ENCODE measurements at regions not wholly inside any gene's neighbourhood (a gene's known extent, or its start where the extent isn't known, plus 50 kb on each side); places are given as distances from the start of the nearest gene placed in this dataset.

- no TSS peak for BruUV-seq (replicated peaks)
- Histone ChIP-seq H3K27ac (ENCODE audit: low read depth, low read length, poor library complexity, severe bottlenecking) (peak overlapping the region; percentile 76), H3K27me3 (replicated peaks; ENCODE audit: insufficient read depth, low read depth, low read length, poor library complexity) (no peaks in the 10 kb centered on the region), H3K4me1 (ENCODE audit: insufficient read depth, low read length, poor library complexity, severe bottlenecking) (peaks cover 97% of the 10 kb centered on the region), H3K4me3 (ENCODE audit: low read depth, low read length, poor library complexity, severe bottlenecking) (no peak overlapping the region), H3K9me3 (ENCODE audit: low read depth, low read length, poor library complexity, severe bottlenecking) (no peaks in the 10 kb centered on the region), H3K36me3 (ENCODE audit: insufficient read depth, low read length, poor library complexity, severe bottlenecking) (peaks cover 82% of the 10 kb centered on the region)
- TF ChIP-seq, protein P1, sequence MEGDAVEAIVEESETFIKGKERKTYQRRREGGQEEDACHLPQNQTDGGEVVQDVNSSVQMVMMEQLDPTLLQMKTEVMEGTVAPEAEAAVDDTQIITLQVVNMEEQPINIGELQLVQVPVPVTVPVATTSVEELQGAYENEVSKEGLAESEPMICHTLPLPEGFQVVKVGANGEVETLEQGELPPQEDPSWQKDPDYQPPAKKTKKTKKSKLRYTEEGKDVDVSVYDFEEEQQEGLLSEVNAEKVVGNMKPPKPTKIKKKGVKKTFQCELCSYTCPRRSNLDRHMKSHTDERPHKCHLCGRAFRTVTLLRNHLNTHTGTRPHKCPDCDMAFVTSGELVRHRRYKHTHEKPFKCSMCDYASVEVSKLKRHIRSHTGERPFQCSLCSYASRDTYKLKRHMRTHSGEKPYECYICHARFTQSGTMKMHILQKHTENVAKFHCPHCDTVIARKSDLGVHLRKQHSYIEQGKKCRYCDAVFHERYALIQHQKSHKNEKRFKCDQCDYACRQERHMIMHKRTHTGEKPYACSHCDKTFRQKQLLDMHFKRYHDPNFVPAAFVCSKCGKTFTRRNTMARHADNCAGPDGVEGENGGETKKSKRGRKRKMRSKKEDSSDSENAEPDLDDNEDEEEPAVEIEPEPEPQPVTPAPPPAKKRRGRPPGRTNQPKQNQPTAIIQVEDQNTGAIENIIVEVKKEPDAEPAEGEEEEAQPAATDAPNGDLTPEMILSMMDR (conservative IDR thresholded peaks at IDR 0.05; ENCODE audit: low read depth, low read length): no peak
- TF ChIP-seq EZH2 (IDR thresholded peaks at IDR 0.05; ENCODE audit: borderline replicate concordance, low read depth, low read length, poor library complexity, severe bottlenecking): no peak
- ChIA-PET POLR2A (ENCODE audit: low non-redundant PET) (no interaction called here), CTCF (no interaction called here)
- no peak for DNase-seq (ENCODE audit: low spot score)
- intact Hi-C loops (cut with micrococcal nuclease; ENCODE audit: unreplicated experiment): no loop called here
Observed at GRCh38 chr7:130883928-130884327, 149.9 kb upstream of the KLF14 start.

DNA sequence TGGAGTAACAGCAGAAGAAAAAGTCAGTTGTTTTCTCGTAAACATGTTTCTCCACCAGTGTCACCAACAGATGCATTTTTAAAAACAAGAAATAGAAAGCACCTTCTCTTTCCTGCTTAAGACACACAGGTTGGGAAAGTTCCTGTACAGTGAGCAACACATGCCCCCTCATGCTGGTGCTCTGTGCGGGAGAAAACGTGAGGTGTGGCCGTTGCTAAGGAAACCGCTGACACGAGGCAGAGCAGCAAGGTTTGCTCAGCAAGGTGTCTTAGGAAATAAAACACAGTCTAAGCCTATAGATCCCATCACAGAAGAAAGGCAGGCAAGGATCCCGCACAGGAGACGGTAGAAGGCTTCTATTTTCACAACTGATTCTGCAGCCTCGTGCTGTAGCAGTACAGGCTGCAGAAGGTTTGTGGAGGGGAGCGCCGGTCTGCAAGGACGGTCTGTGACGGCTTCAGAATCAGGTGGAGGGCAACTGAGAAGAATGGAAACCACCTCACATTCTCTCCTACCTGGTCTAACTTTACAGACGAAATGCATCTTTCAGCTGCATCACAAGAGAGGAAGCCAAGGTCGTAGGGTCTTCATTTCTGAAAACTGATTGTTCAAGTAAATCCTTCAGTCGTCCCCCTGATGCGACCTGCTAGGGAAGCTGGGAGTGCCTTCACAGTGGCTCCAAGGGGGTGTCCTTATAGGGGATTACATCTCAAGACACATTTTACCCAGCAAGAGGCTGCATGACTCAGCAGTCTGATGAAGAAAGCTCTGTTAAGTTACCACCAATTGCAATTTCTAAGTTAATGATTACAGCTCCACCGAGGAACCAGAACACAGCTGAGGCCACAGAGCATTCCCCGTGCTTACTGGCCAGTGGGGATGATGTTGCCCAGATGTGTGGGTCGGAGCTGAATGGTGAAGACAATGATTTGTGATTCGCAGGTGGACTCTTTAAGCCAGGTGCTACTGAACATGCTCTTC, 150.7 kb upstream of the KLF14 start:
- no peak overlapping the region for H3K4me3 ChIP-seq (ENCODE audit: low read depth, low read length, poor library complexity, severe bottlenecking)
- no peaks in the 10 kb centered on the region for H3K27me3 ChIP-seq (replicated peaks; ENCODE audit: insufficient read depth, low read depth, low read length, poor library complexity)
- H3K27ac ChIP-seq (ENCODE audit: low read depth, low read length, poor library complexity, severe bottlenecking): peak overlapping the region; percentile 76
- intact Hi-C loops (cut with micrococcal nuclease; ENCODE audit: unreplicated experiment): no loop called here
- TF ChIP-seq EZH2 (IDR thresholded peaks at IDR 0.05; ENCODE audit: borderline replicate concordance, low read depth, low read length, poor library complexity, severe bottlenecking): no peak
- TF ChIP-seq, protein P1 (conservative IDR thresholded peaks at IDR 0.05; ENCODE audit: low read depth, low read length): no peak
- peaks cover 94% of the 10 kb centered on the region for H3K4me1 ChIP-seq (ENCODE audit: insufficient read depth, low read length, poor library complexity, severe bottlenecking)
- ChIA-PET POLR2A (ENCODE audit: low non-redundant PET) (interaction anchor here (0.6 kb wide), 1 partner anchor 20 kb away, joined by 8 read pairs; no protein-coding TSS in a partner anchor), CTCF (interaction anchor here (1.4 kb wide), 1 partner anchor 12 kb away, joined by 11 read pairs; no protein-coding TSS in a partner anchor)
- no TSS peak for BruUV-seq (replicated peaks)
- no peaks in the 10 kb centered on the region for H3K9me3 ChIP-seq (ENCODE audit: low read depth, low read length, poor library complexity, severe bottlenecking)
- peak; percentile 75 for DNase-seq (ENCODE audit: low spot score)
- peaks cover 81% of the 10 kb centered on the region for H3K36me3 ChIP-seq (ENCODE audit: insufficient read depth, low read length, poor library complexity, severe bottlenecking)

- no peaks in the 10 kb centered on the region for H3K9me3 ChIP-seq (ENCODE audit: low read depth, low read length, poor library complexity, severe bottlenecking)
- ChIA-PET POLR2A (ENCODE audit: low non-redundant PET) (no interaction called here), CTCF (interaction anchor here (0.5 to 0.9 kb wide), 2 partner anchors 11 to 505 kb away, joined by 3 read pairs; no protein-coding TSS in a partner anchor)
- H3K4me1 ChIP-seq (ENCODE audit: insufficient read depth, low read length, poor library complexity, severe bottlenecking): peaks cover 94% of the 10 kb centered on the region
- no peak overlapping the region for H3K4me3 ChIP-seq (ENCODE audit: low read depth, low read length, poor library complexity, severe bottlenecking)
- H3K27me3 ChIP-seq (replicated peaks; ENCODE audit: insufficient read depth, low read depth, low read length, poor library complexity): no peaks in the 10 kb centered on the region
- intact Hi-C loops (cut with micrococcal nuclease; ENCODE audit: unreplicated experiment): no loop called here
- peaks cover 88% of the 10 kb centered on the region for H3K36me3 ChIP-seq (ENCODE audit: insufficient read depth, low read length, poor library complexity, severe bottlenecking)
- BruUV-seq (replicated peaks): TSS peak; percentile 5
- H3K27ac ChIP-seq (ENCODE audit: low read depth, low read length, poor library complexity, severe bottlenecking): peak overlapping the region; percentile 76
- DNase-seq (ENCODE audit: low spot score): no peak
- TF ChIP-seq EZH2 (IDR thresholded peaks at IDR 0.05; ENCODE audit: borderline replicate concordance, low read depth, low read length, poor library complexity, severe bottlenecking): no peak
- TF ChIP-seq, protein P1 (conservative IDR thresholded peaks at IDR 0.05; ENCODE audit: low read depth, low read length): no peak
Observed at GRCh38 chr7:130886438-130887135, 152.6 kb upstream of the KLF14 start.

Data from A673 (cell line).